GM18907 (cell line): ENCODE measurements at regions not wholly inside any gene's neighbourhood (a gene's known extent, or its start where the extent isn't known, plus 50 kb on each side); places are given as distances from the start of the nearest gene placed in this dataset.

Experiments used
- ATAC-seq: cut with Tn5 transposase; IDR thresholded peaks from one replicate; pipeline ENCODE4 v1.9.1; 2021; ENCODE audit warnings: mild to moderate bottlenecking, moderate library complexity; ENCODE audit not compliant: unreplicated experiment

DNA sequence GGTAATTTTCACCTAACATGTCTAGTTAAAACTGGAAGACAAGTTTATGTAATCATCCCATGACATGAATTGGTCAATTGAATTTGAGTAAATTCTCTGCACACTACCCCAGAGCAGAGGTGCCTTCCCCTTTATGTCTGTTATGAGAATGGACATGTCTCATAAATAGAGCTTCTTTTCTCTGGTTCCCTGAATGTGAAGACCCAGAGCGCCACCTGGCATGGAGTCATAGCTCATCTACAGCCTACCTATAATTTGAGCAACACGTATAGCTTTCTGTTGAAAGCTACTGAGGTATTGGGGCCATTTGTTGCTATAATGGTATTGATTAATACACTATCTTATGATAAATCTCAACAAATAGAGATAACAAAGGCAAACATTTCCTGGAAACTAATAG, 626.5 kb upstream of the GALNTL6 start:
- ATAC-seq: no peak

DNA sequence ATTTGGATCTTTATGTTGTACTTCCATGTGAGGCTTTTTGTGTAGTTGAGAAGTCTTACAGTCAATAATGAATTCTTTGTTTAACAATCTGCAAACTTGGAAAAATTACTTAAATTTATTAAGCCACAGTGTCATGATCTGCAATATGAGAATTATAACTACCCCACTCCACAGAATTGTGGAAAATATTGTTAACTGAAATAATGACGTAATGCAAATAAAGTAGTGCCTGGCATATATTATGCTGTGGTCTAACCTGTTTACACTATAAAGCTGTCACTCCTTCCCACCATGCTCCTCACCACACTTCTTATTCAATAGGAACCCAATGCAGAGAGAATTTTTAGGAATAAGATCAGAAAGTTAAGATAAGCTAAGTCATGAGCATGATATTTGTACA, 632.1 kb upstream of the GALNTL6 start:
- no peak for ATAC-seq

DNA sequence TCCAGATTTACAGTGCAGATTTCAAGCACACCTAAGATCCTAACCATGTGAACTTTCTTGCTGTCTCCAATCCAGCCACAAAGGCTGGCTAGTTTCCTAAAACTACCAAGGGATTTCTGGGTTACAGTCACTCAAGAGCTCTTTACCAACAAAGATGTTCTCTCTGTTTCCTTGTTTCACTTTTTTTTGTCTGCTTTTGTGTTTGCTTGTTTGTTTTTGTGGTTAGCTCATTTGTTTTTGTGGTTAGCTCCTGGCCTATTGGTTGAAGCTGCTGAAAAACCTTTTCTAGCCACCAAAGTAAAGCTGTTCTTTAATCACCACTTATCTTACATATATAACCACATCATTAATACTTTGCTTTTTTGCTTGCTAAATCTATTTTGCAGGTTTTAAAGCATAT, 642.5 kb upstream of the GALNTL6 start:
- ATAC-seq: no peak

DNA sequence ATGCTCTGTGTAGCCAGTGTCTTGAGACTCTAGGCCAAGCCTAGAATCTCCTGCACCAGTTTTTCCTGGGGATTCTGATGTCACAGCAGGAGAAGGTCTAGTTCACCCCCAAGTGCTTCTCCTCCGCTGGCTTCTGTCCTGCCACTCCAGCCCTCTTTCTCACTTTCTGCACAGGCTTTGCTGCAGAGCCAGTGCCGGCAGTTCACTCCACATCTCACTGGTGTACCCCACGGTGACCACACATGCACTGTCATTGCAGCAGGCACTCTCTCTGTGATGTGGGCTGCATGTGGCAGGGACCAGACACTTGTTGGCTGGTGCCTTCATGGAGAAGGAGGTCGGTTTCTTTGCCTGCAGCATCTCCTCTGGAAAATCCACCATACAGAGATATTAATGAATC, 643.8 kb upstream of the GALNTL6 start:
- no peak for ATAC-seq

DNA sequence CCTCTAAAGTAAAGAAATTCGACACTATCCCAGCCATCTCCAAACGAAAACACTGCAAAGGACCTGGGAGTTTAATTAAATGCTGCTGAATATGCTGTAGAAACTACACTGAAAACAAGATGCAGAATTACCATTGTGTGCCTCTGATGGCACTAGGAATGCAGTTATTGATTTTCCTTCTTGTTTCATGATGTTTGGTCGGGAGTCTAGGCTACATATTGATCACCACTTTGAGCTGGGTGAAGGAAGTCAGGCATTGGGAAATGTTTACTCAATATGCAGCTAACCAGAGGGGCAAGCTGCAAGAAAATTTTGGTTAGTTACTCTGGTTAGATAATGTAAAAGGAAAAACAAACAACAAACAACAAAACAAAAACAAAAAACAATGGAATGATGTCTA, 650.7 kb upstream of the GALNTL6 start:
- no peak for ATAC-seq

DNA sequence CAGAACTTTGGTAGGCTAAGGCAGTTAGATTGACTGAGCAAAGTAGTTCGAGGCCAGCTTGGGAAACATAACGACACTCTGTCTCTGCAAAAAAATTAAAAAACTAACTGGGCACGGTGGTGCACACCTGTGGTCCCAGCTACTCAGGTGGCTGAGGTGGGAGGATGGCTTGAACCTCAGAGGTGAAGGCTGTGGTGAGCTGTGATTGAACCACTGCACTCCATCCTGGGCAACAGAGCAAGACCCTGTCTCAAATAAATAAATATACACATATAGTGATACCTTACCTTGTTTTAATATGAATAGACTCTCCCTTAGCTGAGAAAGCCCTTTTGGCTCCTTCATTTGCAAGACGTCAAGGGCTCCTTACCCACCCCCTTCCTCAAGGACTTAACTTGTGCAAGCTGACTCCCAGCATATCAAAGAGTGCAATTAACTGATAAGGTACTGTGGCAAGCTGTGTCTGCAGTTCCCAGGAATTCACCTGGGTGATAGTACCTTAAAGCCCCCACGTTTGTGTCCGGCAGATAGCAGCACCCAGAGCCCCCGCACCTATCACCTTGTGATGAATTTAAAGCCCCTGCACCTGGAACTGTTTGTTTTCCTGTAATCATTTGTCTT, 655.6 kb upstream of the GALNTL6 start:
- ATAC-seq: no peak

DNA sequence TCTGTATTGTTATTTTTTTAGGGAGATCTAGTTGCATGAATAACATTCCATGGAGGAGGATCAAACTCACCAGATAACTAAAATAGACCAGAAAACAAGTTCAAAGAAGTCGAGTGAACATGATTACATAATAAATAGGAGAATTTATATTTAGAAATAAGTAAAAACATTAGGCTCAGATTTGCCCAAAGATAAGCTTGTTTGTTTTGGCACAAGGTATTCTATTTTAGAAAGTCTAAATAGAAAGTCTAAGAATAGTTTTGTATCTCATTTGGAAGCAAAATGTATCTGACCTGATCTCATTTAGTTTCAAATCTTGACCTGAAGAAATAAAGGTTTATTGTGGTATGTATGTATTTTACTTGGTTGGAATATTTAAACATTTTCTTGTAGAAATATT, 670.6 kb upstream of the GALNTL6 start:
- ATAC-seq: no peak

DNA sequence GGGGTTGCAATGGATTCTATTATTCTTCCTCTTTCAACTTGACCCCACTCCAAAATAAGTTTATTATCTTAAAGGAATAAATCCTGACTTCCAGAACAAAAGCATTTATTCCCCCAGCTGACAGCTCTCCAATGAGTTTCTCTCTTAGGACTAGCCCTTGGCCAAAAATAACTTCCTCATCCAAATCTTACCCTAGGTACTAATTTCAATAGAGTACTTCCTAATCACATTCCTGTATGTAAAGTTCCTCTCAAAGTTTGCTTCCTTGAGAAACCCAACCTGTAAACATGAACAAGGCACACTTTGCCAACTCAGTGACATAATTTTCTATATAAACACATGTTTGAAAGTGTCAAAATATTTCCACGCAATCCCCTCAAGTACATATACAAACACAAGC, 671.2 kb upstream of the GALNTL6 start:
- ATAC-seq: no peak

DNA sequence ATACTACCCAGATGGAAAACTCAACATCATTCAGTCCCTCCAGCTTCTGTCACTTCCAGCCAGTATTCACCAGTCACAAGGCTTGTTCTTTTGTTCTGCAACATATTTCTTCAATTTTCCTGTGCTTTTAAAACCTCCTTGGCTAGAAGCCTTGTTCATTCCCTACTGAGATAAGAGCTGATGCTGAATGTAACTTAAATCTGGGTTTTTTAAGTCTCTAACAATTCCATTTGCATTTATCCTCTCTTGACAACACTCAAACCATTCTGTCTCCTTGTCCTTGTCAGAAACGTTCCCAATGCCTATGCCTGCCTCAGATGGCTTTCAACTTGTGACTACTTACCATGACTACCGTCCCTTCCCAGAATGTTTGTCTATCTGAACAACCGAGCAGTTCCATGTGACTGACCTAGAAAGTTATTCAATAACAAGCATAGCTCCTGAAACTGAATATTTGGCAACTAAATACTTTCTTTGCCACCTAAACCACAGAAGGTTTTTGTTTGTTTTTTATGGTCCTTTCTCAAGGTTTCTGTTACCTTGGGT, 682.9 kb upstream of the GALNTL6 start:
- peak; percentile 45 for ATAC-seq

DNA sequence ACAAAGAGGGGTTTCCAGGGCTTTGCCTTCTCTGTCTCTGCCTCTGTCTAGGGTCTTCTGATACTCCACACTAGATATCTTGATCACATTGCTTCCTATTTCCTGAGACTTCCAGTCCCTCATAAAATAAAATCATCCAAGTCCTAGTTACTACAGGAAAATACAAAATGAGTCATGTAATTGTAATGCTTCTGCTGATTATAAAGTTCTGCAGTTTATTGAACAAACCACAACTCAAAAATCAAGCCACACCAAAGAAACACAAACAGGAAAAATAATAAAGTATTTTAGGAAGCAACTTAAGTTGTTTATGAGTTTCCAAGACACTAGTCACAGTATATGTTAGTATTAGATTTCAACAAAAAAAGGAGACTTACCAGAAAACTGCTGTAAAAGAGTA, 695.1 kb upstream of the GALNTL6 start:
- no peak for ATAC-seq

DNA sequence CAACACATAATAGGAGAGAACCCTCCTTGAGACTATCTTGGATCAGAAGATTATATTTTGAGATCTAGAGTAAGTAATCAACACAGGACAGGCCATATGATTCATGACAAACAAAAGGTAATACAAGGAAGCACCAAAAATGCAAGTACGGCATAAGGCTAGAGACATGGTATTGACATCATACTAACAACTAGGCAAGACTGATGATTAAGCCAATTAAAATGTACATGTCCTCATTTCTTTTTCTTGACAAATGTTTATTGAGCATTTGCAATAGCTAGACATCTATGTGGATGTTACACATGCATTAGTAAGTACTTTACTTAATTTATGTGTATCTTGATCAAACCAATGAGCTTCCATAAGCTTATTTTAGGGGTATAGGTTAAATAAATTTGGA, 695.7 kb upstream of the GALNTL6 start:
- no peak for ATAC-seq

DNA sequence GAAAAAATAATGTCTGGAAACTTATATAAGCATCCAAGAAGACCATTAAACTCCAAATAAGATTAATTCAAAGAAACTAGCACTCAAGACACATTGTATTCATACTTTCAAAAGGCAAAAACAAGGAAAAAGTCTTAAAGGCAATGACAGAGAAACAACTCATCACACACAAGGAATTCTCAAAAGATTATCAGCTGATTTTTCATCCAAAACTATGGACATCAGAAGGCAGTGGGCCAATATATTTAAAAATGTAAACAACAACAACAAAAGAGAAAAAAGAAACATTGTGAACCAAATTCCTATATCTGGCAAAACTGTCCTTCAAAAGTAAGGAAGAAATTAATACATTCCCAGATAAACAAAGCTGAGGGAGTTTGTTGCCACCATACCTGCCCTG, 711.4 kb upstream of the GALNTL6 start:
- no peak for ATAC-seq

DNA sequence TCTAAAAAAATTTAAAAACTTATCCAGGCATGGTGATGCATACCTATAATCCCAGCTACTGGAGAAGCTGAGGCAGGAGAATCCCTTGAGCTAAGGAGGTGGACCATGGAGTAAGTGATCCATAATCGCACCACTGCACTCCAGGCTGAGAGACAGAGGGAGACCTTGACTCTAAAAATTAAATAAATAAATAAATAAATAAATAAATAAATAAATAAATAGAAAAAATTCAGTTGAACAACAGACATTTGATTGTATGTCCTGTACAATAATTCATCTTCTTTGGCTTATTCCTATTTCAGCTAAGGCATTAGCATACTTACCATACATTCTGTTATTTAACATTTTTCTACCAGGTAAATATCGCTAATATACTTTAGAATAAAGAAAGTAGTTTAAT, 726.1 kb upstream of the GALNTL6 start:
- no peak for ATAC-seq

DNA sequence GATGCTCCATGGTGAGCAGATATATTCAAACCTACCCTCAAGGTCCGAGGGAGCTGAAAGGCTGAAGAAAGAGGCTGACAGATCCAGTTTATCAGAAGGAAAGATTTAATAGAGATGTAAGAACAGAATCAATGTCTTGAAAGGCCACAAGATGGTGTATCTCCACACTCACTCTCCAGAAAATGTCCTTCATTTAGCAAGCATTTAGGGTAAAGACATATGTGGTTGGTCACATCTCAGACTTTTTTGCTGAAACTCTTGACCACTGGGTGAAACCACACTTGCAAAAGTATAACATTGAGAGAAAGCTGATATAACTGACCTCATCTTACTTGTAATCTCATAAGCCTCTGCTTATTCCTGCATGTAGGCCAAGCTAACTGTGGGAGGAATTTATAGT, 745.8 kb upstream of the GALNTL6 start:
- ATAC-seq: no peak

DNA sequence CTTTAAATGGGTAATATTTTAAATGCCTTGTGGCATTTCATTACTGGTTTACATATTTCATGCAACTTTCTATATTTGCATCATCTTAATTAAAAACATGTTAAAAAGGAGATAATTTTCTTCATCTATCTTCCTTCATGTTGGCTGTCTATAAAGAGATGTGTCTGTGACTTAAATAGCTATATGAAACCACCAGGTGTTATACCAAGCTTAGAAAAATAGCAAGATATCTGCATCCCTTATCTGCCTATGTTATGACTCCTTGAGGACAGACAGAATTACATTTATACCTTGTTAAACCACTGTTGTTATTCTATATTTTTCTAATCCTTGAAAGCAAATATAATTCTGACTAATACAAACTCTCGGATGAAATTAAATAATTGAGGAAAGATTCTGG, 763.8 kb upstream of the GALNTL6 start:
- no peak for ATAC-seq

DNA sequence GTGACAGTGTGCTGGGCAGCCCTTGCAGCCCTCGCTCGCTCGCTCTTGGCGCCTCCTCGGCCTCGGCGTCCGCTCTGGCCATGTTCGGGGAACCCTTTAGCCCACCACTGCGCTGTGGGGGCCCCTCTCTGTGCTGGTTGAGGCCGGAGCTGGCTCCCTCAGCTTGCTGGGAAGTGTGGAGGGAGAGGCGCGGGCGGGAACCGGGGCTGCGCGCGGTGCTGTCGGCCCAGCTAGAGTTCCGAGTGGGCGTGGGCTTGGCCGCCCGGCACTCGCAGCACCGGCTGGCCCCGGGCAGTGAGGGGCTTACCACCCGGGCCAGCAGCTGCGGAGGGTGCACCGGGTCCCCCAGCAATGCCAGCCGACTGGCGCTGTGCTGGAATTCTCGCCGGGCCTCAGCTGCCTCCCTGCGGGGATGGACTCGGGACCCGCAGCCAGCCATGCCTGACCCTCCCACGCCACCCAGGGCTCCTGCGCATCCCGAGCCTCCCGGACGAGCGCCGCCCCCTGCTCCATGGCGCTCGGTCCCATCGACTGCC, 770.1 kb upstream of the GALNTL6 start:
- no peak for ATAC-seq

DNA sequence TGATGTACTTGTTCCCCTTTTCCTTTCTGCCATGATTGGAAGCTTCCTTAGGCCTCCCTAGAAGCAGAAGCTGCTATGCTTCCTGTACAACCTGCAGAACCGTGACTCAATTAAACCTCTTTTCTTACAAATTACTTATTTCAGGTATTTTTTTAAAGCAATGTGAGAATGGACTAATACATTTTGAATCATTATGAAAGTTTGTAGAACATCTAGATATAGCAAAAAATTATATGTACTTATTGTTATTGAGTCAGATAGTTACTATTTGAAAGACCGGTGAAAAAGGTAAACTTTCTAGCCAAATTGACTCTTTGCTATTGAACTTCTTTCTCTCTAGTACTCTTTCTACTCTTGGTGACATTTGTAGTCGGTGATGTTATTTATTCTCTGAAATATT, 777.3 kb upstream of the GALNTL6 start:
- ATAC-seq: no peak

DNA sequence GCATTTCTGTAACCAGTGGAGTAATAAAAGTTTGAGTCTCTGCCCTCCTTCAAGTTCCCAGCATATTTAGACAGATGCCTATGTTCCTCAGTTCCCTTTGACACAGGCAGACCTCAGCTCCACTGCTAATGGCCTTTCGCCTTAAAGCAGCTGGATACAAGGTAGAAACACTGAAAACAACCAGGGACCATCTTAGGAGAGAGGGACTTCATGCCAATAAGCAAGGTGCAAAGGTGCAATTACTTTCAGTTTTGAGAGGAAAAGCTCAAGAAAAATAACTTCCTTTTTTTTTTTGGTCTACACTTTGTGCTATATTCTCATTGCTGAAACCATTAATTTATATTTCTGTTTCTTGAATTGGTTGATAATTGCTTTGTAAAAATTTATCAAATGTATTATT, 781.9 kb upstream of the GALNTL6 start:
- no peak for ATAC-seq

DNA sequence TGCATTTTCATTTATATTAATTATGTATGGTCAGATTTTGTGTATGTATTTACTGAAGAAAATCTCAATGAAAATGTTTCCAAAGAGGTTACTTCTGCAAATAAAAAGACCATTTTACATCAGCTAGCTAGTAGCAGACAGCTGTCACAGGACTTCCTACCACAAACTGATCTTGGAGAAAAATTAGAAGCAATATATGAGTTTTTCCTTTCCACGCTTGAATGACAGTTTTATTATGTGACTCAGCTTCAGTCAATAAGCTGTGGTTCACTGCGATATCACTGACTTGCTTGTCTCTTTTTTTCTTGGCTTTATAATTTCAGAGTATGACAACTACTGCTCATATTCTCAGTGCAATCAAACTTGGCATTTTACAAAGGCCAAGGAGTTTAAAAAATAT, 787.4 kb upstream of the GALNTL6 start:
- ATAC-seq: no peak

DNA sequence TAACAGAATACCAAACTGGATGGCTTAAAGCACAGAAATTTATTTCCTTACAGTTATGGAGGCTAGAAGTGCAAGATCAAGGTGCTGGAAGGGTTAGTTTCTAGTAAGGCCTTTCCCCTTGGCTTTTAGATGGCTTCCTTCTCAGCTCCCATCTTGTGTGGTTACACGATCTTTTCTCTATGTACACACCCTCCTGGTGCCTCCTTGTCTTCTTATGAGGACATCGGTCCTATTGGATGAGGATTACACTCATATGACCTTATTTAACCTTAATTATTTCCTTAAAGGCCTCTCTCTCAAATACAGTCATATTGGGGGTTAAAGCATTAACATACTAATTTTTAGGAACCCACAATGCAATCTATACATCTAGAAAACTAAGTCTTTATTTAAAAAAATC, 787.9 kb upstream of the GALNTL6 start:
- ATAC-seq: peak; percentile 36

DNA sequence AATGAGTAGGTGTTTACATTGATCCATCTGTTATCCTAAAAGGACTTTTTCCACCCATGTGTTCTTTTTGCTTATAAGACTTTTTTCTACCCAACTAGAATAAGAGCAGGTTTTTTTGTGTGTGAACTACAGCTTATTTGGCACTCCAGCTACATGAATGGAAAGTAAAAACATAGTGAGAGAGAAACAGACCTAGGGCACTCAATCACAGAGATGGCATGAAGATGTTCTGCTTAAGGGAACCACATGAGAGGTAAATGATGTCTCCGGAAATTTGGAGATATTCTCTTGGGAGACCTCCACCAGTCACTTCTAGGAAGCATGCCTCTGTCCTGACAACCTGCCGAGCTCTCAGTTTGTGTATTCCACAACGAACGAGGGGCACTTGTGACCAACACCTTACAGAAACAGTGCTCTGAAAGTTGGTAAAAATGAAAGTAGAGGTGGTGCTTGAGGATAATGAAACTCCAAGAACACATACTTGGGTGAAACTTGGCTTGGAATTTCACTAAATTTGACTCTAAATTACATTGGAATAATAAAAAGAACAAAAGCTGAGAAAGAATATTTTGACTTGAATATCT, 788.4 kb upstream of the GALNTL6 start:
- ATAC-seq: peak; percentile 59

DNA sequence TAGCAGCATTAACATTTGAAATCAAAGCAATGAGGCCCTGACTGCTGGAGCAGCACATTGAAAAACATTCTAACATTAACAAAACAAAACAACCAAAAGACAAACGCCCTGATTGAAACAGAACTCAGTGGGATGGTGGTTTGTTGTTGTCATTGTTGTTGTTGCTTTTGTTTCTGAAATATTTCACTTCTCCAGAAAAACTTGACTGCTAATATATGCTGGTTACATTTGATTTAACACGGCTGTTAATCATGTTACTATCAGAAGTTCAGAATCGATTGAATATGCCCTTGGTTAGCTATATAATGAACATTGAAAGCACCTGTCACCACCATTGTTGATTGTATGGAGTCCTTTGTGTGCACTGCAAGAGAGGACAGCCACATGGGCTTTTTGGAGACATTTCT, 790.4 kb upstream of the GALNTL6 start:
- ATAC-seq: no peak

DNA sequence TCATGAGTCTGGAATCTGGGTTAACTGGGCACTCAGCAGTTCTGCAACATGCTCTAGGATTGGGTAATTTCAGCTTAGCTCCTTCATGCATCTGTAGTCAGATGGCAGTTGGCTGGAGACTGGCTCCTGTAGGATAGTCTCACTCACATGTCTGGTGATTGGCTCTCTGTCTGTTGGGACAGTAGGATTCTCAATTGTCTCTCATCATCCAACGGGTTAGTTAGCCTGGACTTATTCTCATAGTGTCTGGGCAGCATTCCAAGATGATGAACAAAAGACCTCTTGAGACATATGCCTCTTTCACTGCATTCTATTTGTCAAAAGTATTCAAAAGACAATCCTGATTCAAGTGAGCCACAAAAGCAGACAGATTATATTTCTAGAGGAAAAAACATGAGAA, 795.6 kb upstream of the GALNTL6 start:
- no peak for ATAC-seq
